ENCODE measurements at regions not wholly inside any gene's neighbourhood (a gene's known extent, or its start where the extent isn't known, plus 50 kb on each side); places are given as distances from the start of the nearest gene placed in this dataset.
"Not testable (repeated sequence)": the region's sequence is repeated elsewhere in the genome, so short reads cannot be mapped to it uniquely, and the experiment has no call there.

- DNase-seq, result peak; percentile 53
Observed at GRCh38 chr5:98200726-98201541, 572.5 kb upstream of the RGMB start.

GRCh38 chr5:98204798-98205197 lies 568.7 kb upstream of the RGMB start:
- DNase-seq, result no peak

GRCh38 chr5:98205691-98206461 lies 567.6 kb upstream of the RGMB start:
- no peak for DNase-seq

GRCh38 chr5:98206566-98206965 lies 566.9 kb upstream of the RGMB start:
- no peak for DNase-seq

GRCh38 chr5:98209418-98209817 lies 564.0 kb upstream of the RGMB start:
- no peak for DNase-seq

- DNase-seq, result peak; percentile 64
Observed at GRCh38 chr5:98214240-98215051, 559.0 kb upstream of the RGMB start.

GRCh38 chr5:98217138-98217537 lies 556.3 kb upstream of the RGMB start:
- DNase-seq, result no peak

- DNase-seq, result no peak
Observed at GRCh38 chr5:98218838-98219237, 554.6 kb upstream of the RGMB start.

- DNase-seq, result no peak
Observed at GRCh38 chr5:98227489-98227888, 546.0 kb upstream of the RGMB start.

GRCh38 chr5:98231089-98231488 lies 542.4 kb upstream of the RGMB start:
- DNase-seq, result no peak

- DNase-seq, result not testable (repeated sequence)
Observed at GRCh38 chr5:98237794-98238193, 535.7 kb upstream of the RGMB start.

GRCh38 chr5:98243972-98244371 lies 529.5 kb upstream of the RGMB start:
- no peak for DNase-seq

- no peak for DNase-seq
Observed at GRCh38 chr5:98248949-98249348, 524.5 kb upstream of the RGMB start.

GRCh38 chr5:98258939-98259338 lies 514.5 kb upstream of the RGMB start:
- DNase-seq, result no peak

GRCh38 chr5:98259595-98259994 lies 513.9 kb upstream of the RGMB start:
- no peak for DNase-seq

- no peak for DNase-seq
Observed at GRCh38 chr5:98263084-98263483, 510.4 kb upstream of the RGMB start.

GRCh38 chr5:98268162-98268860 lies 505.2 kb upstream of the RGMB start:
- DNase-seq, result no peak

GRCh38 chr5:98275980-98276379 lies 497.5 kb upstream of the RGMB start:
- no peak for DNase-seq

- DNase-seq, result no peak
Observed at GRCh38 chr5:98282521-98282920, 490.9 kb upstream of the RGMB start.

- DNase-seq, result no peak
Observed at GRCh38 chr5:98292496-98292895, 481.0 kb upstream of the RGMB start.

GRCh38 chr5:98296426-98296825 lies 477.0 kb upstream of the RGMB start:
- no peak for DNase-seq

- no peak for DNase-seq
Observed at GRCh38 chr5:98299435-98299834, 474.0 kb upstream of the RGMB start.
